Vagina (tissue), 2 donors: ENCODE measurements at regions not wholly inside any gene's neighbourhood (a gene's known extent, or its start where the extent isn't known, plus 50 kb on each side); places are given as distances from the start of the nearest gene placed in this dataset.

Experiments used
- DNase-seq, 2 donors: peaks; one replicate each; pipeline ENCODE4 v3.0.0-alpha.2; 2017; ENCODE audit errors: extremely low spot score in 2 of 2
- H3K27ac ChIP-seq: fragments of 200-600 bp; sonication (generic); one replicate; pipeline ENCODE4 v1.5.1; 2019
- H3K27me3 ChIP-seq: fragments of 200-600 bp; sonication (generic); one replicate; pipeline ENCODE4 v1.5.1; 2019
- H3K36me3 ChIP-seq, 2 donors: fragments of 200-600 bp; sonication (generic); one replicate each; pipeline ENCODE4 v1.5.1; 2017 to 2019
- H3K4me1 ChIP-seq: fragments of 200-600 bp; sonication (generic); one replicate; pipeline ENCODE4 v1.5.1; 2019
- H3K4me3 ChIP-seq, 2 donors: fragments of 200-600 bp; sonication (generic); 1 replicate in 1 of 2; 2 replicates in 1 of 2; pipeline ENCODE4 v1.5.1; 2016 to 2019
- H3K9me3 ChIP-seq: fragments of 200-600 bp; sonication (generic); one replicate; pipeline ENCODE4 v1.5.1; 2019
- CTCF ChIP-seq, 3 experiments: fragments of 450-650 bp in 2 of 3; fragments of 200-600 bp in 1 of 3; sonication (generic) in 1 of 3; IDR thresholded peaks; one replicate each; pipeline ENCODE4 v1.5.1; 2017 to 2019; ENCODE audit warnings: antibody characterized with exemption in 3 of 3, mild to moderate bottlenecking in 2 of 3, moderate library complexity in 2 of 3
- POLR2A ChIP-seq, 2 donors: fragments of 450-650 bp; IDR thresholded peaks; one replicate each; pipeline ENCODE4 v1.6.1; 2017; ENCODE audit warnings: antibody characterized with exemption in 2 of 2, mild to moderate bottlenecking in 2 of 2, moderate library complexity in 2 of 2
- POLR2AphosphoS5 ChIP-seq, 2 donors: sonication (generic); formaldehyde crosslinking; IDR thresholded peaks; one replicate each; pipeline ENCODE4 v1.9.0; 2017; ENCODE audit warnings: antibody characterized with exemption in 2 of 2, mild to moderate bottlenecking in 2 of 2, low read depth in 1 of 2; ENCODE audit not compliant: insufficient read depth in 1 of 2
- intact Hi-C: fragments of 100-400 bp; cut with DNase I; formaldehyde crosslinking; loops from one replicate; pipeline ENCODE4 v1.15.1; 2023

DNA sequence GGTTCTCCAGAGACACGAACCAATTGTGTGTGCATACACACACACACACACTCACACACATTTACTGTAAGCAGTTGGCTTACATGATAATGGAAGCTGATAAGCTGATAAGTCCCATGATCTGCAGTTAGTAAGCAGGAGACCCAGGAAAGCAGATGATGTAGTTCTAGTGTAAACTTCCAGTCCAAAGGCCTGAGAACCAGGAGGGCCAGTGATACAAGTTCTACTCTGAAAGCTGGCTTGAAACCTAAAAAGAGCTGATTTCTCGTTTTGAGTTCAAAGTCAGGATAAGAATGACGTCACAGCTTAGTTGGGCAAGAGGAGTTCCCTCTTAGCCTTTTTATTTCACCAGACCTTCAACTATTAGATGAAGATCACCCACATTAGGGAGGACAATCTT is 558.8 kb upstream of the PIK3C3 start:
- no peak for DNase-seq
- Histone ChIP-seq H3K27me3 (no peaks in the 10 kb centered on the region), H3K36me3 (no peaks in the 10 kb centered on the region), H3K4me1 (no peaks in the 10 kb centered on the region), H3K4me3 (no peak overlapping the region), H3K9me3 (no peaks in the 10 kb centered on the region), H3K27ac (no peak overlapping the region)
- intact Hi-C loops, result no loop called here
- TF ChIP-seq CTCF (IDR thresholded peaks at IDR 0.05), result no peak
- no peak for TF ChIP-seq POLR2AphosphoS5 (IDR thresholded peaks at IDR 0.05; ENCODE audit: insufficient read depth in 1 of 2, low read depth in 1 of 2)
- no peak for TF ChIP-seq POLR2A (IDR thresholded peaks at IDR 0.05)

DNA sequence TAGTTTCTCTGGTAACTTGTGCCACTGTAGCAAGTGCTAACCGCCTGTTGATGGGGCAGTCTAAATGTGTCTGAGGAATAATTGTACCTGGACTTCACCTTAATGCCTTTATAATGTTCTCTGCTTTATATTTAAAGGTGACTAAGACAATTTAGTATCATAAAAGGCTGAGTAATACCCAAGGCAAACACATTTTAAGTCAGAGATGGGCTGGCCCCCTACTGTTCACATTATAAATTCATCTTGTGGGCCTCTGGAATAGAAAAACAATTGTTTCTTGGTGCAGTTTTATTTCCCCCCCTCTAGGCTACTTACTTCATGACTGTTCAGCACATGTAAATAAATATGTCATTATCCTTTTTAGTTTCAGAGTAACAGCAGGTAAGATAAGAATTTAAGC is 559.3 kb upstream of the PIK3C3 start:
- Histone ChIP-seq H3K9me3 (no peaks in the 10 kb centered on the region), H3K27me3 (no peaks in the 10 kb centered on the region), H3K4me1 (no peaks in the 10 kb centered on the region), H3K27ac (no peak overlapping the region), H3K4me3 (no peak overlapping the region), H3K36me3 (no peaks in the 10 kb centered on the region)
- no peak for DNase-seq
- TF ChIP-seq POLR2A (IDR thresholded peaks at IDR 0.05), result no peak
- no peak for TF ChIP-seq CTCF (IDR thresholded peaks at IDR 0.05)
- TF ChIP-seq POLR2AphosphoS5 (IDR thresholded peaks at IDR 0.05; ENCODE audit: insufficient read depth in 1 of 2, low read depth in 1 of 2), result no peak
- intact Hi-C loops, result no loop called here

DNA sequence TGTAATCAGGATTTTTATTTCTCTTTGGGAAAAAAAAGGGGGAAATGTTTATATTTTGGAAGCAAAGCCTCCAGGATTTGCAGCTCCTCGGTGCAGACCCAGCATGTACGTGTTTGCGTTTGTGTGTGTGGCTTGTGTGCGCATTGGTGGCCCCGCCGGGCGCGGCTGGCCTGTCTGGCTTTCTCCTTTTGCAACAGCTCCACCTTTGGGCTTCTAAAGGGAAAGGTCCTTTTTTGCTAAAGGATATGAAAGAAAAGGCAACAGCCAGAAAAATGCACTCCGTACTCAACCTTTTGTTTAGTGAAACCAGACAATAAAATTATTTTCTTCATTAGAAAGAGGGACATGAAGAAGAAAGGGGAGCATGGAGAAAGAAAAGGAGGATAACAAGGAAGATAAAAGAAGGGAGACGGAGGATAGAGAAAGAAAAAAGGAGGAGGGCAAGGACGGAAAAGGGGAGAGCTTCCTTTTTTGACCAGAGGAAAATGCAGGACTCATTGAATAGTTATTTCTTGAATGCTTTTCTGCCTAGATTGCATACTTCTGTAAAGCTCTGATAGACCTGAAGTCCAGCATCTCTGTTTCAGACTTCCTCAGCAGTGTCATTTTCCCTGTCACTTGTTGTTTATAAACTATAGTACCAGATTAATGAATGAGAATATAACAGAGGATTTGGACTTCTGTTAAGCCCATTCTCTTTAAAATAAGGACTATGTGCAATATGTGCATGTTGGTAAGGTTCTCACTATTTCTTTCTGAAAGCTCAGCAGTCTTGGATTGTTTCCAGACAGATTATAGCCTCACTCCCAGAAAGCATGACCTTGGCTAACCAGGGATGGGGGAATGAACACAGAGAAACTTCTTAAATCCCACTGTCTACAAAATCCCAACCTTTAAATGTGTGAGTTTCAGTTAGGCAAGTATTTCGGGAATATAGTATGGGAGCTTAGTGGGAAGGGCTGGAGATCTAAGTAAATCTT is 563.1 kb upstream of the PIK3C3 start:
- Histone ChIP-seq H3K9me3 (no peaks in the 10 kb centered on the region), H3K4me1 (no peaks in the 10 kb centered on the region), H3K4me3 (no peak overlapping the region), H3K36me3 (no peaks in the 10 kb centered on the region), H3K27me3 (no peaks in the 10 kb centered on the region), H3K27ac (no peak overlapping the region)
- TF ChIP-seq POLR2AphosphoS5 (IDR thresholded peaks at IDR 0.05; ENCODE audit: insufficient read depth in 1 of 2, low read depth in 1 of 2) (no peak), POLR2A (IDR thresholded peaks at IDR 0.05) (no peak), CTCF (IDR thresholded peaks at IDR 0.05) (no peak)
- DNase-seq, result no peak
- intact Hi-C loops, result no loop called here

- intact Hi-C loops, result no loop called here
- H3K4me1 ChIP-seq, result no peaks in the 10 kb centered on the region
- H3K27ac ChIP-seq, result no peak overlapping the region
- no peaks in the 10 kb centered on the region for H3K36me3 ChIP-seq
- DNase-seq, result no peak
- H3K9me3 ChIP-seq, result no peaks in the 10 kb centered on the region
- no peak for TF ChIP-seq POLR2A (IDR thresholded peaks at IDR 0.05)
- no peak for TF ChIP-seq CTCF (IDR thresholded peaks at IDR 0.05)
- no peak for TF ChIP-seq POLR2AphosphoS5 (IDR thresholded peaks at IDR 0.05; ENCODE audit: insufficient read depth in 1 of 2, low read depth in 1 of 2)
- H3K27me3 ChIP-seq, result no peaks in the 10 kb centered on the region
- no peak overlapping the region for H3K4me3 ChIP-seq
Measured at GRCh38 chr18:41390309-41390708, 564.7 kb upstream of the PIK3C3 start.

- no peak for DNase-seq
- Histone ChIP-seq H3K27me3 (no peaks in the 10 kb centered on the region), H3K27ac (no peak overlapping the region), H3K36me3 (no peaks in the 10 kb centered on the region), H3K4me3 (no peak overlapping the region), H3K9me3 (no peaks in the 10 kb centered on the region), H3K4me1 (no peaks in the 10 kb centered on the region)
- intact Hi-C loops, result no loop called here
- TF ChIP-seq CTCF (IDR thresholded peaks at IDR 0.05) (no peak), POLR2A (IDR thresholded peaks at IDR 0.05) (no peak), POLR2AphosphoS5 (IDR thresholded peaks at IDR 0.05; ENCODE audit: insufficient read depth in 1 of 2, low read depth in 1 of 2) (no peak)
Measured at GRCh38 chr18:41378598-41378997, 576.4 kb upstream of the PIK3C3 start.
